Endothelial cell of umbilical vein (primary cell): ENCODE measurements at regions not wholly inside any gene's neighbourhood (a gene's known extent, or its start where the extent isn't known, plus 50 kb on each side); places are given as distances from the start of the nearest gene placed in this dataset.
"Not testable (repeated sequence)": the region's sequence is repeated elsewhere in the genome, so short reads cannot be mapped to it uniquely, and the experiment has no call there.

ENCODE experiments used
- CTCF ChIP-seq, 2 donors: IDR thresholded peaks; 1 replicate in 1 of 2; 2 replicates in 1 of 2; pipeline ENCODE4 v1.5.1; 2011; ENCODE audit warnings: low read length in 2 of 2, mild to moderate bottlenecking in 2 of 2, moderate library complexity in 2 of 2, control low read depth in 1 of 2, inconsistent platforms in 1 of 2, low read depth in 1 of 2; ENCODE audit not compliant: insufficient read depth in 1 of 2; ENCODE audit errors: extremely low read depth in 1 of 2
- EZH2 ChIP-seq: IDR thresholded peaks from 2 replicates; pipeline ENCODE4 v1.6.1; 2012; ENCODE audit warnings: borderline replicate concordance, low read depth, mild to moderate bottlenecking, moderate library complexity, low read length, inconsistent platforms; ENCODE audit not compliant: severe bottlenecking
- FOS ChIP-seq: IDR thresholded peaks from 2 replicates; pipeline ENCODE4 v1.6.1; 2011; ENCODE audit warnings: mild to moderate bottlenecking, low read length, moderate library complexity, borderline replicate concordance; ENCODE audit not compliant: insufficient read depth
- JUN ChIP-seq: IDR thresholded peaks from 2 replicates; pipeline ENCODE4 v1.6.1; 2011; ENCODE audit warnings: borderline replicate concordance, low read depth; ENCODE audit not compliant: insufficient read length, insufficient read depth
- MAX ChIP-seq: IDR thresholded peaks from 2 replicates; pipeline ENCODE4 v1.6.1; 2011; ENCODE audit not compliant: insufficient read depth, insufficient read length
- POLR2A ChIP-seq: IDR thresholded peaks from 2 replicates; pipeline ENCODE4 v1.6.1; 2012; ENCODE audit warnings: low read depth, mild to moderate bottlenecking, control low read depth, low read length
- POLR2AphosphoS5 ChIP-seq: IDR thresholded peaks from 2 replicates; pipeline ENCODE4 v1.6.1; 2012; ENCODE audit warnings: low read depth, mild to moderate bottlenecking, control low read depth, low read length, moderate library complexity; ENCODE audit not compliant: insufficient read depth

GRCh38 chr3:171983685-171984084 lies 55.7 kb upstream of the FNDC3B start:
- not testable (repeated sequence) for TF ChIP-seq POLR2A; JUN; MAX; CTCF (IDR thresholded peaks at IDR 0.05; ENCODE audit: extremely low read depth in 1 of 2, insufficient read depth in 1 of 2, low read depth in 1 of 2, low read length in 2 of 2); EZH2; POLR2AphosphoS5; FOS
